HL-60/S4 (cell line): ENCODE measurements at regions not wholly inside any gene's neighbourhood (a gene's known extent, or its start where the extent isn't known, plus 50 kb on each side); places are given as distances from the start of the nearest gene placed in this dataset.

Source experiments
- in situ Hi-C: fragments of 300-500 bp; cut with MboI; formaldehyde crosslinking; loops from 2 replicates; pipeline ENCODE4 v1.14.3; 2022; ENCODE audit warnings: low sequenced_read_pairs

DNA sequence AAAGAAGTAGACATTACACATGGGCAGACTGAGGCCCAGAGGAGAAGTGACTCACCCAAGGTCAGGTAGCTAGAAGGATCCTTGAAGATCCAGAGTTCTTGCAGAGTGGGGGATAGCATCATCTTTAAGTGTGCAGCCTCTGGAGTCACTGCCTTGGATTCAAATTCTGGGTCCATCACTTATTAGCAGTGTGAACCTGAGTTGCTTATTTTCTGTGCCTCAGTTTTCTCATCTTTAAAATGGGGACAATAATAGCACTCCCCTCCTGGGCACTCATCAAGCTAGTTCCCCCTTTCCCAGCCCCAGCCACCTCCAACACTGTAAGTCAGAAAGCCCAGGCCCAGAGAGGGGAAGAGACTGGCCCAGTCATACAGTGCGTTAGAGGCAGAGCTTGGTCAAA lies 141.8 kb upstream of the PJA1 start:
- in situ Hi-C loops, result no loop called here

- in situ Hi-C loops, result no loop called here
Observed at GRCh38 chrX:69306063-69306404, 140.8 kb upstream of the PJA1 start.

DNA sequence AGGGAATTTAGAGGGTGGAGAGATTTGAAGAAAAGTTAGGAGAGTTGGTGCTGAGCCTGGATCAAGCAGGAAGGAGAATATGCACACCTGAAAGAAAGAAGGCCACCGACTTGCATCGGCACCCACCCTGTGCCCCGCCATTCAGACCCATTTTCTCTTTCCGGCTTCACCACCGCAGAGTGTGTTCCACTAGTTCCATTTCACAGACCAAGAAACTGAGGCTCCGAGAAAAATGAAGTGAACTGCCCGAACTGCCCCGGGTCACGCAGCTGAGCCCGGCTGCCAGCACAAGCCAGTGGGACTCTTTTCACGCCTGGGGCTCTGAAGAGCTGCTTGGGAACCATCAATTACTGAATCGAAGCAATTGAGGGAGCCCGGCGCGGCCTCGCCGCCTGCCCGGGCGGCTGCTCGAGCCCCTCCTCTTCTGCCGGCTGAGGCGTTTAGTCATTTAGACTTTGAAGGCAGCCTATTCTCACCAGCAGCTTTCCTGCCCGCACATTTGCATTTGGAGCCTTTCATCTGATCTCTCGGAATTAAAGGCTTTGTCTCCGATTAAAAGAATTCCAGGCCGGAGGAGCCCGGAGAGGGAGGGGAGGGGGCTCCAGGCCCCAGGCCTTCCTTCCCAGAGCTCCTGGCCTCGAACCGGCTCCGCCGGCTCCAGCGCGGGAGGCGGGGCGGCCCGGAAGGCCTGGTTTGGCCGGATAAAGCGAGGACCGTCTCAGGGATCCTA lies 140.2 kb upstream of the PJA1 start:
- in situ Hi-C loops, result no loop called here

DNA sequence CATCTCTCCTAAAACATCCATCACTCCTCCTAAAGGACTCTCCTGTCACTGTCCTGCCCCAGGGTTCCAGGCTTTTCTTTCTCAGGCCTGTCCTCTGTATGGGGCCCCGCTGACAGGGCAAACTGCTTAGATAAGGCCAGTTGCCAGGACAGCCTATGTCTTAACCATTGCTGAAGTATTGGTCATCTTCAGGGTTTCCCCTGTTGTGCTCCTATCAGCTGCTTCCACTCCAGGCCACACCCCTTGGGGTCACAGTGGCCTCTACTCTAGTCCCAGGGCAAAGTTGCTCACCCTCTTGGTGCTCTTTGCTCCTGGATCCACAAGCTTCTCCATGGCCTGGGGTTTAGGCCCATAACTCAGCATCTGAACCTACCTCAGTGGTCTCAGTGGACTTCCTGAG lies 138.0 kb upstream of the PJA1 start:
- in situ Hi-C loops, result no loop called here

- in situ Hi-C loops, result no loop called here
Observed at GRCh38 chrX:69299951-69300714, 134.9 kb upstream of the PJA1 start.

DNA sequence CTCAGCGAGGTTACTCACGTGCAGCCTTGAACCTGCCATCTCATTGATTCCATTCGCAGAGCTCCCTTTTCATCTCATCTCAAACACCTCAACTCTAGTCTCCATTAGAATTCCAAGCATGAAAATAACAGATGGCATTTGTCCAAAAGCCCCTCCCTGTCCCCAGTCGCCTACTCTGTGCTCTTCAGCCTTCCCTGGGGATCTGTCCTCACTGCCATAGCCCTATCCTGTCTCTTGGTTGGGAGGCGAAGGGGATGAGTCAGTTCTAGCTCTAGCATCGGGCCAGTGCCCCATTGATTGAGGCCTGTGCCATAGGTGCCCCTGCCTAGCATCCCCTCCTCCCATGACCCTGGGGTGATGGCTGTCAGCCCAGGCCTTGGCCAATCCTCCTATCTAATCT lies 134.0 kb upstream of the PJA1 start:
- in situ Hi-C loops, result no loop called here

DNA sequence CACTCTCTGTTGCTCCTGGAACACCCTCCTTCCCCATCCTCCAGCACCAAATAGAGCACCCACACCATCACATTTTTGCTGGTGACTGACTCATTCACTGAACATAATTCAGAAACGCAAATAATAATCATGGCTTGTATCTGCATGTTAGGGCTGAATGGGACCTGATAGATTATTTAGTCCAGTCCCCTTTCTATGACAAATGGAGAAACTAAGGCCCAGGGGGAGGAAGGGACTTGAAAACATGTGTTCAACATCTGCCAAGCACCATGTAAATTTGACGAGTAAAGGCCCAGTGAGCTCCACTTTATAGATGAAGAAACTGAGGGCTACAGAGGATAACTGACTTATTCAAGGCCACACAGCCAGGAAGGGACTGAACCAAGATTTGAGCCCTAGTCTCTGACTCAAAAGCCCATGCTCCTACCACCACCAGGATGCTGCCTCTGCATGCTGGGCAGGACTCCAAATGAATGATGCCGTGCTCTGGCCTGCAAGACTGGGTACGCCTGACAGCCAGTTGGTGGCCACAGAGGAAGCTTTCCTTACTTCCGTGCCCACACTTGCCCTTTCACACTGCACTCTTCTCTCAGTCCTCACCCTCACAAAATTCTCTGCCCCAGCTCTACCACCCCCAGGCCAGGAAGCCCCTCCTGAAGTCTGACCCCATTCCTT lies 133.3 kb upstream of the PJA1 start:
- in situ Hi-C loops, result no loop called here

DNA sequence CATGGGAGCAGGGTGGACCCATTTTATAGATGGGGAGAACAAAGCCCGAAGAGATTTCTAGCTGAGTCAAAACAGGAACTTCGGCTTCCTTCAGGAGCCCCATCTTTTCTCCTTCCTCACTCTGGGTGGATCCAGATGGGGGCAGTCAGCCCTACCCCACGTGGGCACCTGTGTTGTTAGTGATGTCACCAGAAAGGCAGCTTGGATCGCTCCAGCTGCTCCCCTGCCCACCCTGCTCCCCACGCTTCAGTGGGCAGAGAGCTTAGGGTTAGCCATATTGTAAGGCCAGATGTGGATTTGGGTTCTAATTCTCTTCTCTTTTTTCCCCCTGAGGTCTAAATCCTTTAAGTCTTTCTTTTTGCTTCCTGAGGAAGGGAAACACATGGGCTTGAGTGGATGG lies 132.3 kb upstream of the PJA1 start:
- in situ Hi-C loops, result no loop called here

- in situ Hi-C loops, result no loop called here
Observed at GRCh38 chrX:69293776-69294601, 128.7 kb upstream of the PJA1 start.

GRCh38 chrX:69291116-69291515 lies 125.9 kb upstream of the PJA1 start:
- in situ Hi-C loops, result no loop called here

GRCh38 chrX:69290292-69290691 lies 125.0 kb upstream of the PJA1 start:
- in situ Hi-C loops, result no loop called here

GRCh38 chrX:69289793-69290123 lies 124.5 kb upstream of the PJA1 start:
- in situ Hi-C loops, result no loop called here

GRCh38 chrX:69289046-69289792 lies 124.0 kb upstream of the PJA1 start:
- in situ Hi-C loops, result no loop called here

DNA sequence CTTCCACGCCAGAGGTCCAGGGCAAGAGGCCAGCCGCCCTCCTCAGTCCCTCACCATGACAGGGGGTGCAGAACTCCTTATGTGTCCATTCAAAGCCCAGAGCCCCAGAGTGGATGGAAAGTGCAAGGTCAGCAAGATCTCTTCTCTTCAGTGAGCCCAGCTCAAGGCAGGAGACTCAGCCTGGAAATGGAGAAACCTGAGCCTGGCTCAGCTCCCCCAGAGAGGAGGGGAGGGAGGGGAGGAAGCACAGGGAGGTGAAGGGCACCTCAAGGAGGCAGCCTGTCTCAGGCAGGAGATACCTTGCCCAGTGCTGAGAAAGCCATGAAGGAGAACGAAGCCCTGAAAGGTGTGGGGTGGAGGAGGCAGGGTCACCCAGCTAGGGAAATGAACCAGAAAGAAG lies 121.8 kb upstream of the PJA1 start:
- in situ Hi-C loops, result no loop called here

DNA sequence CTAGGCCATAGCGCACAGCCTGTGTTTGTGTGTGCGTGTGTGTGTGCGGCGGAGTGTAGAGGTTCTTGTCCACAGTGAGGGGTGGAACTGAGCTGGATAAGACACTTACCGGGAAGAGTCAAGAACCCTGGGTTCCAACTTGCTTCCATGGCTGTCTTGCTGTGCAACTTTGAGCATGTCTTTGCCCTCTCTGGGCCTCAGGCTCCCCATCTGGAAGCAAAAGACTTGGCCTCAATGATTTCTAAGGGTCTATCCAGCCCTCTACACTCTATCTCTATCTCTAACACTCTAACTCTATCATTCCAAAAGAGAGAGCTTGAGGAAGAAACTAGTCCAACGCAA lies 121.3 kb upstream of the PJA1 start:
- in situ Hi-C loops, result no loop called here

DNA sequence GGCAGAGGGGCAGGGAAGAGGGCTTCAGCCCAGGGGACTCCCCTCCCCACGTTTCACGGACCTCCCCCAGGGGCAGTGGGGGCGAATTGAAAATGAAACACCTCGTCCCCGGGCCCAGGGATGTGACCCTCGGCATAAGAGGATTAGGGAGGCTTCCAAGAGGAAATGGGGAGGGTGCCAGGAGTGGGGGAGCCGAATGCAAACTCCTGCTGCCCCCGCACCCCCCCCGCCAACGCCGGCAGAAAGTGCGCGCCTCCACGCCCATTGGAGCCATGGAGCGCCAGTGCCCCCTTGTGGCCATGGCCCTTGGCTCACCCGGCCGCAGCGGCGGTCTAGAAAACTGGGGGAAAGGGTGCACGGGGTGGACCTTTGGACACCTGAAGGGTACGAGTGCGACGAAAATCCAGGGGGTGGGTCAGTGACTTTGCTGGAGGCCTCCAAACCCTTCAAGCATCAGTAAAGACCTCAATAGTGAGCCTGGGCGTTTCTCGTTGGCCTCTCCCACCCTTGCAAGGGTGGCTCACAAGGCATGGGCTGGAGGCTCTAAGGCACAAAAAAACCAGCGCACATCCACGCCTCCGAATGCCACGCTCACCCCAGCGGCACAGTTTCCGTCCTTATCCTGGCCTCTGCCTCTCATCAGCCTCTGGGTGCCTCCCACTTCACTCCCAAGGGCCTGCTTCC lies 120.8 kb upstream of the PJA1 start:
- in situ Hi-C loops, result no loop called here

- in situ Hi-C loops, result no loop called here
Observed at GRCh38 chrX:69285401-69285877, 120.2 kb upstream of the PJA1 start.

GRCh38 chrX:69284491-69284890 lies 119.2 kb upstream of the PJA1 start:
- in situ Hi-C loops, result no loop called here

DNA sequence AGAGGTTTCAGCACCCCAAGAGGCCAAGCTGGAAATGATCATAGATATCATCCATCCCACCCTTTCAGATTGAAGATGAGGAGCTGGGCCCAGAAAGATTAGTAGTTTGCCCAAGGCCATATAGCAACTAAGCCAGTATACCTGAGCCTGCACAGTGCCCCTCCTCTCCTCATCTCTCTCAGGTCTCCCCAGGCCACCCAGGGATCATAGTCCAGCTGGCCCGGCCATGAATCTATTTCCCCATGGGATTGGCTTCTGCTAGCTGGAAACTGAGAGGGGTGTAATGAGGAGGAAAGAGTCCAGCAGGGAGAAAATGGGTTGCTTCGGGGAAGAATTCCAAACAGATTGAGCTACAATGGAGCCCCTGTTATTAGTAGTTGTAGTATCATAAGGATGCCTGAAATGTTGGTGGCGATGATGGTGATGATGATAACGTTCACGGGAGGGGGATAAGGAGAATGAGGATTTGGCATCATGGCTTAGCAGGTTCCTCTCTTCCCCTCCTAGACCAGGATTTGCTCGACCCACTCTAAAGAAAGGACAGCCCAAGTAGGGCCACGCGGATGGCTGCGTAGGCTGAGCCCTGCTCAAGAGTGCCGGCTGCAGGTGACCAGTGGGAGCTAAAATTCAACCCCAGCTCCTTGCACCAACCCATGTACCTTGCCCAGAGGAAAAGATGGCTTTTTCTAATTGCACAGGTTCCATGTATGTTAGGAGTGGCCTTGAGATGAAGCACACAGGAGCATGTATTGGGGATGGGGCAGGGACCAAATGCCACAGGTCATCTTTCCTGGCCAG lies 117.8 kb upstream of the PJA1 start:
- in situ Hi-C loops, result no loop called here
